PFSK-1 (cell line): ENCODE measurements at regions not wholly inside any gene's neighbourhood (a gene's known extent, or its start where the extent isn't known, plus 50 kb on each side); places are given as distances from the start of the nearest gene placed in this dataset.

Experiments
- FOXP2 ChIP-seq: optimal IDR thresholded peaks from 2 replicates; pipeline ENCODE3; 2011; ENCODE audit warnings: borderline replicate concordance, control low read depth, inconsistent platforms; ENCODE audit not compliant: insufficient read depth; ENCODE audit errors: extremely low read length, extremely low read depth
- POLR2AphosphoS5 ChIP-seq: IDR thresholded peaks from 2 replicates; pipeline ENCODE4 v1.6.1; 2012; ENCODE audit warnings: low read depth, mild to moderate bottlenecking, control low read depth, low read length, moderate library complexity
- SIN3A ChIP-seq: IDR thresholded peaks from 2 replicates; pipeline ENCODE4 v1.6.1; 2012; ENCODE audit warnings: mild to moderate bottlenecking, low read length, moderate library complexity, borderline replicate concordance; ENCODE audit not compliant: insufficient read depth
- TAF1 ChIP-seq: IDR thresholded peaks from 2 replicates; pipeline ENCODE4 v1.6.1; 2012; ENCODE audit warnings: low read length, control low read depth, borderline replicate concordance; ENCODE audit not compliant: insufficient read depth
- TF ChIP-seq, protein P1 (sequence below), 2 experiments: IDR thresholded peaks; 2 replicates each; pipeline versions ENCODE4 v1.6.1 to v1.8.0; 2011 to 2012; ENCODE audit warnings: low read depth in 2 of 2, low read length in 2 of 2, control low read depth in 1 of 2, inconsistent platforms in 1 of 2, mild to moderate bottlenecking in 1 of 2, moderate library complexity in 1 of 2; ENCODE audit not compliant: insufficient read depth in 1 of 2

DNA sequence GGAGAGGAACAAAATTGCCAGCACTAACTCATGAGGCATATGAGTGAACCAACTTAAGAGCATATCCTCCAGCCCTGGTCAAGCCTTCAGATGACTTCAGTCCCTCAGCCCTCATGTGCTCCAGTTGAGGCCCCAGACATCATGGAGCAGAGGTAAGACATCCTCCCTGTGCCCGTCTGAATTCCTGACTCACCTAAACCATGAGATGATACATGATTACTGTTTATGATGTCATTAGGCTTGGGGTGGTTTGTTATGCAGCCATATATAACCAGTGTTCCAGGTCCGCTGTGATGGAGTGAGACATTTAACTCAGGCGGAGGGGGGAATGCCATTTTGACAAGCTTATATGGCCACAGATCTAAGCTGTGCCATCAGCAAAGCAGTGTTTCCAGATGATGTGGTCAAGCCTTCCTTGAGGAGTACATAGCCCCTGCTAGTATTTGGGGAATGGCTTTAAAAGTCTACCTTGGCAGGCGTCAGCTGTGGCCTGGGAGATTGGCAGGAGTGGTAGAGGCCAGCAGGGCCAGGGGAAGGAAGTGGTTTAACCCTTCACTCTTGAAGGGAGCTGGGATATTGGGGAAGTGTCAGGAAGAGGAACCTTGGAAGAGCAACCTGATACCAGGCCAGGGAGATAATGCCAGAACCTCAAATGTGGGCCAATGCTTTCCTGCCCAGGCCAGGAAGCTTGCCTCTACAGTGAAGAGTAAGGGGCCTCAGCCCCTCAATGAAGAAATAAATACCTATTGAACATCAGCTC, 343.0 kb upstream of the PODXL start:
- TF ChIP-seq TAF1 (no peak), SIN3A (no peak), POLR2AphosphoS5 (no peak), FOXP2 (no peak)
- TF ChIP-seq, protein P1, sequence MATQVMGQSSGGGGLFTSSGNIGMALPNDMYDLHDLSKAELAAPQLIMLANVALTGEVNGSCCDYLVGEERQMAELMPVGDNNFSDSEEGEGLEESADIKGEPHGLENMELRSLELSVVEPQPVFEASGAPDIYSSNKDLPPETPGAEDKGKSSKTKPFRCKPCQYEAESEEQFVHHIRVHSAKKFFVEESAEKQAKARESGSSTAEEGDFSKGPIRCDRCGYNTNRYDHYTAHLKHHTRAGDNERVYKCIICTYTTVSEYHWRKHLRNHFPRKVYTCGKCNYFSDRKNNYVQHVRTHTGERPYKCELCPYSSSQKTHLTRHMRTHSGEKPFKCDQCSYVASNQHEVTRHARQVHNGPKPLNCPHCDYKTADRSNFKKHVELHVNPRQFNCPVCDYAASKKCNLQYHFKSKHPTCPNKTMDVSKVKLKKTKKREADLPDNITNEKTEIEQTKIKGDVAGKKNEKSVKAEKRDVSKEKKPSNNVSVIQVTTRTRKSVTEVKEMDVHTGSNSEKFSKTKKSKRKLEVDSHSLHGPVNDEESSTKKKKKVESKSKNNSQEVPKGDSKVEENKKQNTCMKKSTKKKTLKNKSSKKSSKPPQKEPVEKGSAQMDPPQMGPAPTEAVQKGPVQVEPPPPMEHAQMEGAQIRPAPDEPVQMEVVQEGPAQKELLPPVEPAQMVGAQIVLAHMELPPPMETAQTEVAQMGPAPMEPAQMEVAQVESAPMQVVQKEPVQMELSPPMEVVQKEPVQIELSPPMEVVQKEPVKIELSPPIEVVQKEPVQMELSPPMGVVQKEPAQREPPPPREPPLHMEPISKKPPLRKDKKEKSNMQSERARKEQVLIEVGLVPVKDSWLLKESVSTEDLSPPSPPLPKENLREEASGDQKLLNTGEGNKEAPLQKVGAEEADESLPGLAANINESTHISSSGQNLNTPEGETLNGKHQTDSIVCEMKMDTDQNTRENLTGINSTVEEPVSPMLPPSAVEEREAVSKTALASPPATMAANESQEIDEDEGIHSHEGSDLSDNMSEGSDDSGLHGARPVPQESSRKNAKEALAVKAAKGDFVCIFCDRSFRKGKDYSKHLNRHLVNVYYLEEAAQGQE (IDR thresholded peaks at IDR 0.05; ENCODE audit: insufficient read depth in 1 of 2, low read depth in 2 of 2, low read length in 2 of 2) = no peak

DNA sequence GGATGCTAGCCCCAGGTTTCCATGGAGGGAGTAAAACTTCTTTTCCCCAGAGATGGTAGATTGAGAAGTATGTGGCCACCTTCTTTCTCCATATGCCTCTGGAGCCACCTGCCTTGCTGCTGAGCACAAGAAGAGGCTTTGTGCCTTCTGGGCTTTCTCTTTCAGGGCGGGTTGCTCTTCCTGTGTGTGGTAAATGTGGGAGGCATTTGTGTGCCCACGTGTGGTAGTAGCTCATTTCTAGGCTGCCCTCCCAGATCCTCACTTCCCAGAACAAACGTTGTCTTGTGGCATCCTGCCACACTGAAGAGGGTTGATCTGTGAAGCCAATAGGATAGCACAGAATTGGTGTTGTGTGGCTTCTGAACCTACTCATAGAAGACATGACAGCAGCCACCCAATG, 342.0 kb upstream of the PODXL start:
- TF ChIP-seq TAF1 = no peak
- no peak for TF ChIP-seq POLR2AphosphoS5
- no peak for TF ChIP-seq SIN3A
- no peak for TF ChIP-seq FOXP2
- TF ChIP-seq, protein P1 (IDR thresholded peaks at IDR 0.05; ENCODE audit: insufficient read depth in 1 of 2, low read depth in 2 of 2, low read length in 2 of 2) = no peak

DNA sequence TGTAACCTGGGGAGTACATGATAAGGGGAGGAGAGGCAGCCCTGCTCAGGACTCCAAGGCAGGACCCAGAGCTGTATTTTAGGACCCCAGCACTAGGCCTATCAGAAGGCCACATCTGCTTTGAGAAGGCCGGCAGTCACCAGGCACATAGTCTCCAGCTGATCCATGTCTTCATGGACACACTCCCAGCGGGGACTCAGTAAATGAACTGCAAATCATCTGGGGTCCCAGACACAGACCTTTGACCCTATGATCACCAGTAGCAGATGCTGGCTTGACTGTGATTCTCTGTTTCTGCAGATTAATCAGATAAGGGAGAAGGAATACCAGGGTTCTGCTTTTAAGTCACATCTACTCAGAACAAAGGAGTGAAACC, 341.4 kb upstream of the PODXL start:
- no peak for TF ChIP-seq FOXP2
- no peak for TF ChIP-seq POLR2AphosphoS5
- TF ChIP-seq, protein P1 (IDR thresholded peaks at IDR 0.05; ENCODE audit: insufficient read depth in 1 of 2, low read depth in 2 of 2, low read length in 2 of 2) = no peak
- TF ChIP-seq SIN3A = no peak
- no peak for TF ChIP-seq TAF1

DNA sequence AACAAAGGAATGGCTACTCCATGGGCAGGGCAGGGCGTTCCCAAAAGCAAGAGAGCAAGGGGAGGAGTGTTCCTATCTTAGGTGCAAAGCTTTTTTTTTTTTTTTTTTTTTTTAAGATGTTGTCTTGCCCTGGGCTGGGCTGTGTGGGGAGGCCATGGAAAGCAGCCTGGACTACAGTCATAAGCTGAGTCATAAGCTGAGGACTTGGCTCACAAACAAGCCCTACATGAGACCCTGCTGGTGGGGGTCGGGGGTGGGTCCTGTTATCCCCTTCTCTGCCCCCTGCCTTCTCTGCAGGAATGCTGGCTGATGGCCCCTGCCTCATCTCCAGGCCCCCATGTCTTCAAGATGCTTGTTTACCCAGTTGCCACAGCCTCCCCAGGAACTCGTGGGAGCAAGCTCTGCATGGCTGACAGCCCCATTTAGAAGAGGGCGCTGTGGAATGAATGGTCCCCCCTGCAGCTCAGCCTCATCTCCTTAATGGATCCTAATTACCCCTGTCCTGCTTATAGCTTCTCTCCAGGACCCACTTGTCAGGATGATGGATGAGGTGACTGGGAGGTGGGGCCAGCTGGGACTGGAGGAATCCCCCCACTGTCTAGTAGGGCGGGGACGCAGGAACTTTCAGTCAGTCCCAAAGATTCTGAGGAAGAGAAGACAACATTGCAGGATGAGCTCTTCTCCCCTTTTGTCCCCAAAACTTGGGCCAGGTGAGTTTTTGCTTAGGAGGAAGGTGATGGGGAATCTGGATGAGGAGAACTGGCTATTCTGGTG, 340.8 kb upstream of the PODXL start:
- TF ChIP-seq TAF1 (no peak), FOXP2 (no peak), POLR2AphosphoS5 (no peak), SIN3A (no peak)
- TF ChIP-seq, protein P1 (IDR thresholded peaks at IDR 0.05; ENCODE audit: insufficient read depth in 1 of 2, low read depth in 2 of 2, low read length in 2 of 2) = no peak
